H1 (cell line): ENCODE measurements at regions not wholly inside any gene's neighbourhood (a gene's known extent, or its start where the extent isn't known, plus 50 kb on each side); places are given as distances from the start of the nearest gene placed in this dataset.
A peak's percentile ranks its signal among the peaks of the same experiment; 100 is the strongest.

Experiments used
- CTCF ChIA-PET: fragments of 300-600 bp; sonication (Branson Sonifier 250); formaldehyde crosslinking; loops from one replicate; lab custom pipeline; 2021; ENCODE audit not compliant: partially characterized antibody; lab: Charles Lee
- POLR2A ChIA-PET: fragments of 300-600 bp; sonication (Branson Sonifier 250); formaldehyde crosslinking; loops from one replicate; lab custom pipeline; 2021; ENCODE audit warnings: inconsistent platforms; ENCODE audit not compliant: partially characterized antibody; lab: Charles Lee
- DNase-seq, 2 experiments: peaks; one replicate each; pipeline versions ENCODE4 v3.0.0 to v3.0.0-alpha.2; 2010 to 2022; ENCODE audit warnings: low spot score in 2 of 2, low read depth in 1 of 2, mixed read lengths in 1 of 2
- FAIRE-seq: peaks from 2 replicates; lab custom pipeline; 2011; peaks lifted over from hg19 to GRCh38; lab: Jason Lieb, UNC
- H2AFZ ChIP-seq: 2 replicates; pipeline ENCODE4 v1.8.1; 2012; ENCODE audit warnings: low read length, inconsistent platforms
- H2AK5ac ChIP-seq: 2 replicates; pipeline ENCODE4 v1.6.1; 2013; ENCODE audit warnings: low read depth, low read length
- H2BK120ac ChIP-seq: replicated peaks from 2 replicates; pipeline ENCODE3; 2013; ENCODE audit warnings: low read depth, low read length, inconsistent platforms
- H2BK12ac ChIP-seq: 2 replicates; pipeline ENCODE4 v1.6.1; 2013; ENCODE audit warnings: low read depth, low read length
- H2BK15ac ChIP-seq: 2 replicates; pipeline ENCODE4 v1.6.1; 2013; ENCODE audit warnings: low read length
- H2BK20ac ChIP-seq: 2 replicates; pipeline ENCODE4 v1.6.1; 2013; ENCODE audit warnings: low read length
- H2BK5ac ChIP-seq: 2 replicates; pipeline ENCODE4 v1.6.1; 2013; ENCODE audit warnings: low read depth, low read length
- H3K14ac ChIP-seq: 2 replicates; pipeline ENCODE4 v1.6.1; 2013; ENCODE audit warnings: inconsistent platforms; ENCODE audit not compliant: insufficient read length
- H3K18ac ChIP-seq: 2 replicates; pipeline ENCODE4 v1.6.1; 2013; ENCODE audit warnings: low read length; ENCODE audit errors: extremely low read depth
- H3K23ac ChIP-seq: 2 replicates; pipeline ENCODE4 v1.6.1; 2013; ENCODE audit warnings: inconsistent platforms; ENCODE audit not compliant: insufficient read length
- H3K23me2 ChIP-seq: 2 replicates; pipeline ENCODE4 v1.6.1; 2013; ENCODE audit warnings: low read depth, low read length
- H3K27ac ChIP-seq: 2 replicates; pipeline ENCODE4 v1.6.1; 2011; ENCODE audit warnings: low read depth, low read length, inconsistent platforms
- H3K27me3 ChIP-seq, 4 experiments: replicated peaks in 1 of 4; 1 replicate in 1 of 4; 2 replicates in 3 of 4; pipeline versions ENCODE4 v1.6.1 to v1.8.1; 2011 to 2013; ENCODE audit warnings: low read length in 3 of 4, mild to moderate bottlenecking in 3 of 4, inconsistent platforms in 2 of 4, mixed read lengths in 2 of 4, moderate library complexity in 1 of 4; ENCODE audit not compliant: control insufficient read depth in 3 of 4, insufficient read depth in 3 of 4; ENCODE audit errors: extremely low read depth in 1 of 4
- H3K36me3 ChIP-seq, 4 experiments: 2 replicates each; pipeline versions ENCODE4 v1.6.1 to v1.8.1; 2011 to 2013; ENCODE audit warnings: mild to moderate bottlenecking in 4 of 4, low read length in 3 of 4, moderate library complexity in 2 of 4, control low read depth in 1 of 4, inconsistent platforms in 1 of 4; ENCODE audit not compliant: insufficient read depth in 4 of 4, control insufficient read depth in 2 of 4
- H3K4ac ChIP-seq: replicated peaks from 2 replicates; pipeline ENCODE3; 2013; ENCODE audit warnings: low read length, low read depth, mixed read lengths, inconsistent platforms; ENCODE audit not compliant: insufficient read length
- H3K4me1 ChIP-seq, 4 experiments: replicated peaks in 1 of 4; 1 replicate in 1 of 4; 2 replicates in 3 of 4; pipeline versions ENCODE4 v1.6.1 to v1.8.1; 2011 to 2013; ENCODE audit warnings: low read length in 3 of 4, inconsistent platforms in 2 of 4, mixed read lengths in 1 of 4; ENCODE audit not compliant: insufficient read depth in 4 of 4, control insufficient read depth in 3 of 4
- H3K4me2 ChIP-seq, 2 experiments: 2 replicates each; pipeline versions ENCODE4 v1.6.1 to v1.8.1; 2011 to 2013; ENCODE audit warnings: low read depth in 2 of 2, low read length in 2 of 2, control low read depth in 1 of 2, inconsistent platforms in 1 of 2, mild to moderate bottlenecking in 1 of 2; ENCODE audit not compliant: insufficient read depth in 1 of 2
- H3K4me3 ChIP-seq, 4 experiments: fragments of 200-600, 300-600 bp in 1 of 4; sonication (generic), shearing (Covaris generic), sonication (Bioruptor Twin) in 1 of 4; 2 replicates each; pipeline versions ENCODE4 v1.5.1 to v1.8.1; 2011 to 2016; ENCODE audit warnings: low read length in 4 of 4, low read depth in 3 of 4, control low read depth in 2 of 4, inconsistent platforms in 2 of 4, mild to moderate bottlenecking in 2 of 4, mixed read lengths in 1 of 4, moderate library complexity in 1 of 4; ENCODE audit not compliant: insufficient read depth in 2 of 4; ENCODE audit errors: extremely low read depth in 1 of 4
- H3K56ac ChIP-seq: replicated peaks from 2 replicates; pipeline ENCODE3; 2013; ENCODE audit warnings: low read depth, mild to moderate bottlenecking, mixed read lengths, low read length, inconsistent platforms; ENCODE audit not compliant: insufficient read length
- H3K79me1 ChIP-seq: 2 replicates; pipeline ENCODE4 v1.6.1; 2013; ENCODE audit warnings: low read depth, low read length, control low read depth
- H3K79me2 ChIP-seq, 2 experiments: 2 replicates each; pipeline versions ENCODE4 v1.6.1 to v1.8.1; 2012 to 2013; ENCODE audit warnings: low read length in 2 of 2, mild to moderate bottlenecking in 2 of 2, inconsistent platforms in 1 of 2; ENCODE audit not compliant: insufficient read depth in 2 of 2, control insufficient read depth in 1 of 2
- H3K9ac ChIP-seq, 4 experiments: replicated peaks in 1 of 4; 1 replicate in 1 of 4; 2 replicates in 3 of 4; pipeline versions ENCODE4 v1.6.1 to v1.8.1; 2011 to 2013; ENCODE audit warnings: low read depth in 3 of 4, low read length in 3 of 4, control low read depth in 2 of 4, mild to moderate bottlenecking in 2 of 4, moderate library complexity in 2 of 4, inconsistent platforms in 1 of 4; ENCODE audit errors: extremely low read depth in 1 of 4
- H3K9me3 ChIP-seq, 2 experiments: 2 replicates each; pipeline versions ENCODE4 v1.6.1 to v1.8.1; 2012 to 2013; ENCODE audit warnings: mild to moderate bottlenecking in 2 of 2, moderate library complexity in 2 of 2, control low read depth in 1 of 2, inconsistent platforms in 1 of 2, low read depth in 1 of 2, low read length in 1 of 2, mixed read lengths in 1 of 2; ENCODE audit not compliant: insufficient read depth in 2 of 2
- H4K20me1 ChIP-seq, 2 experiments: replicated peaks in 1 of 2; 2 replicates each; pipeline versions ENCODE3 to v1.8.1; 2011 to 2013; ENCODE audit warnings: inconsistent platforms in 2 of 2, low read length in 2 of 2, mild to moderate bottlenecking in 1 of 2; ENCODE audit not compliant: insufficient read depth in 2 of 2, control insufficient read depth in 1 of 2
- H4K5ac ChIP-seq: 2 replicates; pipeline ENCODE4 v1.6.1; 2013; ENCODE audit warnings: low read length, low read depth, mixed read lengths, inconsistent platforms; ENCODE audit not compliant: insufficient read length
- H4K8ac ChIP-seq: 2 replicates; pipeline ENCODE4 v1.8.0; 2013; ENCODE audit warnings: mild to moderate bottlenecking, moderate library complexity, low read length, inconsistent platforms; ENCODE audit not compliant: insufficient read depth; ENCODE audit errors: extremely low read depth
- H4K91ac ChIP-seq: replicated peaks from 2 replicates; pipeline ENCODE3; 2013; ENCODE audit warnings: low read length, mixed read lengths, inconsistent platforms; ENCODE audit not compliant: insufficient read length
- ASH2L ChIP-seq: fragments of 200-600, 300-600 bp; sonication (generic); IDR thresholded peaks from one replicate; pipeline ENCODE4 v1.7.1; 2017; ENCODE audit warnings: low read length
- BACH1 ChIP-seq: IDR thresholded peaks from 2 replicates; pipeline ENCODE4 v1.6.1; 2012; ENCODE audit warnings: low read length, improper control_type of control experiment
- EGR1 ChIP-seq: IDR thresholded peaks from 2 replicates; pipeline ENCODE4 v1.6.1; 2011; ENCODE audit warnings: low read depth, low read length, borderline replicate concordance
- HDAC6 ChIP-seq: IDR thresholded peaks from one replicate; pipeline ENCODE4 v1.7.1; 2012; ENCODE audit warnings: low read depth, mild to moderate bottlenecking, inconsistent platforms, low read length, moderate library complexity
- JUND ChIP-seq: IDR thresholded peaks from 2 replicates; pipeline ENCODE4 v1.6.1; 2011; ENCODE audit warnings: mild to moderate bottlenecking, improper control_type of control experiment, low read length
- POLR2A ChIP-seq, 2 experiments: IDR thresholded peaks; 1 replicate in 1 of 2; 2 replicates in 1 of 2; pipeline ENCODE4 v1.6.1; 2011; ENCODE audit warnings: low read depth in 2 of 2, low read length in 2 of 2, mild to moderate bottlenecking in 2 of 2; ENCODE audit errors: control extremely low read depth in 1 of 2
- POU5F1 ChIP-seq: IDR thresholded peaks from 2 replicates; pipeline ENCODE4 v1.6.1; 2011; ENCODE audit warnings: low read depth, mild to moderate bottlenecking, low read length, moderate library complexity
- RAD21 ChIP-seq, 2 experiments: IDR thresholded peaks in 1 of 2; conservative IDR thresholded peaks in 1 of 2; 2 replicates each; pipeline ENCODE4 v1.6.1; 2011; ENCODE audit warnings: low read depth in 2 of 2, low read length in 2 of 2, improper control_type of control experiment in 1 of 2, inconsistent platforms in 1 of 2, mild to moderate bottlenecking in 1 of 2, moderate library complexity in 1 of 2
- RNF2 ChIP-seq: fragments of 200-900, 300-1000 bp; sonication (generic); IDR thresholded peaks from 2 replicates; pipeline ENCODE4 v1.7.1; 2016; ENCODE audit warnings: borderline replicate concordance, low read depth, mild to moderate bottlenecking, antibody characterized with exemption, low read length; ENCODE audit not compliant: poor library complexity, severe bottlenecking; ENCODE audit errors: missing control alignments
- RXRA ChIP-seq: IDR thresholded peaks from 2 replicates; pipeline ENCODE4 v1.6.1; 2011; ENCODE audit warnings: low read depth, mild to moderate bottlenecking, low read length, moderate library complexity; ENCODE audit not compliant: insufficient read depth
- SIRT6 ChIP-seq: IDR thresholded peaks from one replicate; pipeline ENCODE4 v1.7.1; 2012; ENCODE audit warnings: low read length, inconsistent platforms
- TAF1 ChIP-seq: IDR thresholded peaks from 2 replicates; pipeline ENCODE4 v1.6.1; 2011; ENCODE audit warnings: mild to moderate bottlenecking, low read depth, low read length
- TAF7 ChIP-seq: optimal IDR thresholded peaks from 2 replicates; pipeline ENCODE3; 2011; ENCODE audit warnings: low read depth, mild to moderate bottlenecking, inconsistent platforms, low read length, moderate library complexity, borderline replicate concordance
- WGBS, 2 experiments: shearing (Covaris generic) in 1 of 2; methylation state at CpG; one replicate each; pipeline versions ENCODE4 v1.1.6 to v1.1.7; 2013 to 2015; ENCODE audit warnings: low lambda C conversion rate in 2 of 2, mixed read lengths in 2 of 2, inconsistent platforms in 1 of 2, low coverage in 1 of 2, missing lambda C conversion rate in 1 of 2; ENCODE audit not compliant: insufficient replicate concordance in 2 of 2, insufficient coverage in 1 of 2, insufficient read length in 1 of 2; ENCODE audit errors: extremely low coverage in 1 of 2, missing lambda C conversion rate in 1 of 2; 5-methylcytosine and 5-hydroxymethylcytosine counted together

- ChIA-PET CTCF (no interaction called here), POLR2A (no interaction called here)
- no peak overlapping the region for H2BK5ac ChIP-seq
- H3K23me2 ChIP-seq: no peaks in the 10 kb centered on the region; the same call in 1 of the 2 replicates
- no peak overlapping the region for H2BK120ac ChIP-seq
- no peak overlapping the region for H2BK15ac ChIP-seq
- peaks cover 6 to 8% of the 10 kb centered on the region in 2 experiments; a peak in 3 of 4 replicates for H3K9me3 ChIP-seq
- H4K5ac ChIP-seq: no peak overlapping the region
- no peak overlapping the region for H2BK12ac ChIP-seq
- TF ChIP-seq JUND: no peak
- no peak for TF ChIP-seq POLR2A (IDR thresholded peaks at IDR 0.05; ENCODE audit: control extremely low read depth in 1 of 2, low read depth in 2 of 2, low read length in 2 of 2)
- TF ChIP-seq POU5F1: no peak
- no peak for TF ChIP-seq SIRT6
- no peak for TF ChIP-seq BACH1
- no peak for TF ChIP-seq RAD21 (IDR thresholded peaks at IDR 0.05 in 1 of 2, conservative IDR thresholded peaks at IDR 0.05 in 1 of 2; ENCODE audit: low read depth in 2 of 2, low read length in 2 of 2)
- TF ChIP-seq RXRA: no peak
- TF ChIP-seq TAF1: no peak
- TF ChIP-seq RNF2: no peak
- no peak for TF ChIP-seq EGR1
- TF ChIP-seq ASH2L: no peak
- TF ChIP-seq TAF7: no peak
- TF ChIP-seq HDAC6: no peak
- H3K79me1 ChIP-seq: no peaks in the 10 kb centered on the region
- H3K36me3 ChIP-seq: no peaks in the 10 kb centered on the region; a peak in 2 of 8 replicates
- H3K27ac ChIP-seq: no peak overlapping the region
- H3K27me3 ChIP-seq: no peaks in the 10 kb centered on the region
- H4K8ac ChIP-seq: no peak overlapping the region
- H2BK20ac ChIP-seq: 0 out of 2 replicates have a peak overlapping the region, but pooled peaks have one; percentile 21
- H3K23ac ChIP-seq: no peak overlapping the region
- no peak overlapping the region for H3K18ac ChIP-seq
- H2AK5ac ChIP-seq: no peak overlapping the region
- H3K79me2 ChIP-seq: no peaks in the 10 kb centered on the region
- H3K9ac ChIP-seq: no peak overlapping the region
- no peak overlapping the region for H3K4ac ChIP-seq
- 92% methylated on average over 3 of the region's 3 CpGs; no CpG with 5 or more reads in 1 of the 2 experiments for WGBS, 2 experiments
- H2AFZ ChIP-seq: peak overlapping the region; percentile 76; the same call in 1 of the 2 replicates
- no peak overlapping the region for H3K4me3 ChIP-seq
- H4K20me1 ChIP-seq: no peaks in the 10 kb centered on the region
- DNase-seq (no peak), FAIRE-seq (no peak)
- H4K91ac ChIP-seq: no peak overlapping the region
- H3K56ac ChIP-seq: no peak overlapping the region
- H3K14ac ChIP-seq: no peak overlapping the region
- H3K4me2 ChIP-seq: no peak overlapping the region
- H3K4me1 ChIP-seq: no peaks in the 10 kb centered on the region
Observed at GRCh38 chr6:121559611-121560269, 124.3 kb downstream of the GJA1 start.
